ENCODE measurements at regions not wholly inside any gene's neighbourhood (a gene's known extent, or its start where the extent isn't known, plus 50 kb on each side); places are given as distances from the start of the nearest gene placed in this dataset.

DNA sequence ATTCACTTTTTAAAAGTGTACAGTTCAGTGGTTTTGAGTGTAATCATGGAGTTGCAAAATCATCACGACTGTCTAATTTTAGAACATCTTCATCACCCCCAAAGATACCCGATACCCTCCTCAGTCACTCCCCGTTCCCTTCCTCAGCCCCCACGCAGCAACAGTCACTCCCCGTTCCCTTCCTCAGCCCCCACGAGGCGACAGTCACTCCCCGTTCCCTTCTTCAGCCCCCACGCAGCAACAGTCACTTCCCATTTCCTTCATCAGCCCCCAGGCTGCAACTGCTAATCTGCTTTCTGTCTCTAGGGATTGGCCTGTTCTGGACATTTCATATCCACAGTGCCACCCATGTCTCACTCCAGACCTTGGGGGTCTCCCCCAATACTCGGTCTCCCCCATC lies 161.6 kb upstream of the PPP2R2D start:
- no peak for TF ChIP-seq GATA3 (IDR thresholded peaks at IDR 0.05; ENCODE audit: low read depth, low read length)
- TF ChIP-seq GATA2 (IDR thresholded peaks at IDR 0.05; ENCODE audit: low read depth, low read length) = no peak

- no peak for TF ChIP-seq GATA2 (IDR thresholded peaks at IDR 0.05; ENCODE audit: low read depth, low read length)
- no peak for TF ChIP-seq GATA3 (IDR thresholded peaks at IDR 0.05; ENCODE audit: low read depth, low read length)
Observed at GRCh38 chr10:131742500-131742951, 158.3 kb upstream of the PPP2R2D start.

DNA sequence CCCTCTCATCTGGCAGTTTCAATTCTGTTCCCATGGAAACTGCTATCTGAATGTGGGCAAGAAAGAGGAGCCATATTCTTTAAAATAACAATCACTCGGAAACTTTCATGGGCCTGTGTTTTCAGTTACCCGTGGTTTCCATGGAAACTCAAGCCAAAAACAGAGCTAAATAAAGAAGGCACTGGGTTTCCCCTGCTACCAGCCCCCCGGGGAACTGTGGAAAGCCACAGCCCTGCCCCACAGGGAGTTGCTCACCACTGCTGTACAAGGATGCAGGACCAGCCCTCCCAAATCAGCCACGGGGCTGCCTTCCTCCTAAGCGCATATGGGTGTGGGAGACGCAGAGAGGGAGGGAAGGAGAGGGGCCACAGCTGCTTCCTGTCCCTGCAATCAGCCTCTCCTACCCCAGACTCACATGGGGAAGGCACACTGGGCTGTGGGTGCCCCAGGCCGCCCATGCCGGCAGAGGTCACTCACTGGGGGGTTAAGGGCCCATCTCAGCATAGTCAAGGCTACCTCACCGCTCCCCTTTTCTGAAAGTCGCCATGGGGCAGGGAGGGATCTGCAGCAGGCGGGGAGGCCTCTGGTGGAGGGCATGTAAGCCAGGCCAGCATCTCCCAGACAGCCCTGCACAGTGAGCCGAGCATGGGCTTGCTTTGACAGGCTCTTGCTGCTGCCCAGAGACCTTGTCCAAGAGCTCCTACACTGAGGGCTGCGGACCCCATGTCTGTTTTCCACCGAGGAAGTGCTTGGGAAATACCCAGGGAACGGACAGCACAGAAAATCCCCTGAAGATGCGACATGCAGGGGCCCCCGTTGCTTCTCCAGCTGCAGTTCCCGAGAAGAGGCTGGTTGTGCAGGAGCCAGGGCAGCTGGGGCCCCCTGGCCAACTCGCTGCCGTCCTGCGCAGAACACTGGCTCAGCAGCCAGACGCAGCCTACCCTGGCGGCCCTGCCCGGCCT lies 157.3 kb upstream of the PPP2R2D start:
- TF ChIP-seq GATA3 (IDR thresholded peaks at IDR 0.05; ENCODE audit: low read depth, low read length) (no peak), GATA2 (IDR thresholded peaks at IDR 0.05; ENCODE audit: low read depth, low read length) (no peak)

DNA sequence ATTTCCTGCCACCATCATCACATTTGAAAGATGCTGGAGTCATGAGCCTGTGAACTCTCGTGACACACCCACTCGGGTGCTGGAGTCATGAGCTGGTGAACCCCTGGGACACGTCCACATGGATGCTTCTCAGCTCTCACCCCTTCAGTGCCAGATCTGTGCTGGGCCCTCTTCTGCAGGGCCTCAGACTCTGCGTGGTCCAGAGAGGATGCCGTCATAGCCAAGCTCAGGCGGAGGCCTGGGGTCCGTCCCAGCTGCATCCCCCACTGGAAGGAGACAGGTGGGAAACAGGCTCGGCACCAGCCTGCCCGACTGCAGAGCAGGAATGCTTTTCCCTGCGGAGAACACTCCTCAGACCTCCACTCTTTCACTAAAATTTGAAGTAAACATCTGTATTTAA lies 156.5 kb upstream of the PPP2R2D start:
- TF ChIP-seq GATA3 (IDR thresholded peaks at IDR 0.05; ENCODE audit: low read depth, low read length) = no peak
- no peak for TF ChIP-seq GATA2 (IDR thresholded peaks at IDR 0.05; ENCODE audit: low read depth, low read length)

GRCh38 chr10:131745591-131745990 lies 155.2 kb upstream of the PPP2R2D start:
- TF ChIP-seq GATA2 (IDR thresholded peaks at IDR 0.05; ENCODE audit: low read depth, low read length) = no peak
- no peak for TF ChIP-seq GATA3 (IDR thresholded peaks at IDR 0.05; ENCODE audit: low read depth, low read length)

GRCh38 chr10:131746241-131746711 lies 154.5 kb upstream of the PPP2R2D start:
- TF ChIP-seq GATA3 (IDR thresholded peaks at IDR 0.05; ENCODE audit: low read depth, low read length) = no peak
- TF ChIP-seq GATA2 (IDR thresholded peaks at IDR 0.05; ENCODE audit: low read depth, low read length) = no peak

DNA sequence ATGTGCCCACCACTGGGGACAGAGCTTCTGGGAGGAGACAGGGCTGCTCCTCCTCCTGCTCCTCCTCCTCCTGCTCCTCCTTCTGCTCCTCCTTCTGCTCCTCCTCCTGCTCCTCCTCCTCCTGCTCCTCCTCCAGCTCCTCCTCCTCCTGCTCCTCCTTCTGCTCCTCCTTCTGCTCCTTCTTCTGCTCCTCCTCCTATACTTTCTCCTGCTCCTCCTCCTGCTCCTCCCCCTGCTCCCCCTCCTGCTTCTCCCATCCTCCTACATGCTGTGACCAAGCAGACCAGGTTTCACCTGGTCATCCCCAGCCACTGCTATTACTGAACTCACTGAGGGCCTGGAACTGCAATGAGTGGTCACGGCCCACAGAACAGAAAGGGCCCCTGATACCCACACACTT lies 154.0 kb upstream of the PPP2R2D start:
- TF ChIP-seq GATA3 (IDR thresholded peaks at IDR 0.05; ENCODE audit: low read depth, low read length) (no peak), GATA2 (IDR thresholded peaks at IDR 0.05; ENCODE audit: low read depth, low read length) (no peak)

DNA sequence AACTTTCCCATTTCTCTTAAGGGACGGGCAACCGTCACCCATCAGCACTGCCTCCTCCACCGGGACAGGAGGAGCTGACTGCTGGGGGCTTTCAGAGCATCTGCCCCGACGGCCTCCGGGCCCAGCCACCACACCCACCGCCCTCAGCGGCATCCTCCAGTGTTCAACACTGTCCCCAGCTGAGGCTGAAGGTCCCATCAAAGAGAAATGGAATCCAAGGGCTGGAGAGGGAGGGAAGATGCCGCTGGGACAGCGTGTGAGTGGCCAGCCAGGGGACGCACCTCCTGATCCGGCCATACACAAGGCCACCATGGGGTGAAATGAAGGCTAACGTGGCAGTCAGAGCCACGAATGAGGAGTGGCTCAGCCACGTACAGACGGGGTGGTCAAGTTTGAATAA lies 153.6 kb upstream of the PPP2R2D start:
- no peak for TF ChIP-seq GATA3 (IDR thresholded peaks at IDR 0.05; ENCODE audit: low read depth, low read length)
- TF ChIP-seq GATA2 (IDR thresholded peaks at IDR 0.05; ENCODE audit: low read depth, low read length) = no peak

GRCh38 chr10:131747791-131748190 lies 153.0 kb upstream of the PPP2R2D start:
- TF ChIP-seq GATA3 (IDR thresholded peaks at IDR 0.05; ENCODE audit: low read depth, low read length) (no peak), GATA2 (IDR thresholded peaks at IDR 0.05; ENCODE audit: low read depth, low read length) (no peak)

- TF ChIP-seq GATA3 (IDR thresholded peaks at IDR 0.05; ENCODE audit: low read depth, low read length) = no peak
Observed at GRCh38 chr10:131748191-131748590, 152.6 kb upstream of the PPP2R2D start.

- TF ChIP-seq GATA2 (IDR thresholded peaks at IDR 0.05; ENCODE audit: low read depth, low read length) = no peak
Observed at GRCh38 chr10:131748831-131749766, 151.7 kb upstream of the PPP2R2D start.

DNA sequence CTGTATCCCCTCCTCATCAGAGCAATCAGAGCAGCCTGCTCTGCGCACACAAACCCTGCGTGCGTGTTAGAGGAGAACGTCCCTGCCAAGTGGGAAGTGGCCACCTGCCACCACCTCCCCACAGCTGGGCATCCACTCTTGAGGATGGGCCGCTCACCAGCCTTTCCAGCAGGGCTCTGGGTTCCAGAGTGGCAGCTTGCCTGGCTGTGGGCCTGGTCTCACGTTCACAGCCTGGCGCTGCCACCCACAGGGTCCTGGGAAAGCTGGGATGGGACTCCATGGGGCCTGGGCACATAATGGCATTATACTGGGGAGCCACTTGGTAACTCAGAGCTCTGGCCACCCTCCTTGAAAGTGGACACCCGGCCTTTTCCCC lies 151.1 kb upstream of the PPP2R2D start:
- TF ChIP-seq GATA2 (IDR thresholded peaks at IDR 0.05; ENCODE audit: low read depth, low read length) (no peak), GATA3 (IDR thresholded peaks at IDR 0.05; ENCODE audit: low read depth, low read length) (no peak)

GRCh38 chr10:131750171-131750895 lies 150.5 kb upstream of the PPP2R2D start:
- TF ChIP-seq GATA2 (IDR thresholded peaks at IDR 0.05; ENCODE audit: low read depth, low read length) = no peak
- no peak for TF ChIP-seq GATA3 (IDR thresholded peaks at IDR 0.05; ENCODE audit: low read depth, low read length)

All from SH-SY5Y (cell line).